Testis (tissue), 2 donors: ENCODE measurements at regions not wholly inside any gene's neighbourhood (a gene's known extent, or its start where the extent isn't known, plus 50 kb on each side); places are given as distances from the start of the nearest gene placed in this dataset.

Experiments
- CTCF ChIP-seq, 3 experiments: fragments of 450-650 bp in 2 of 3; fragments of 200-600 bp in 1 of 3; sonication (generic) in 1 of 3; IDR thresholded peaks; one replicate each; pipeline ENCODE4 v1.5.1; 2016 to 2019; ENCODE audit warnings: antibody characterized with exemption in 3 of 3, mild to moderate bottlenecking in 2 of 3, moderate library complexity in 1 of 3
- POLR2A ChIP-seq: fragments of 450-650 bp; IDR thresholded peaks from one replicate; pipeline ENCODE4 v1.6.1; 2017; ENCODE audit warnings: antibody characterized with exemption, mild to moderate bottlenecking, moderate library complexity

GRCh38 chr18:27558388-27559155 lies 373.5 kb upstream of the CHST9 start:
- TF ChIP-seq CTCF (IDR thresholded peaks at IDR 0.05) (no peak), POLR2A (no peak)
